Stimulated activated CD4-positive, alpha-beta T cell treated with anti-CD3 and anti-CD28 coated beads, Interleukin-2, amount 100 ng/mL, for 24 hours (primary cell): ENCODE measurements at regions not wholly inside any gene's neighbourhood (a gene's known extent, or its start where the extent isn't known, plus 50 kb on each side); places are given as distances from the start of the nearest gene placed in this dataset.

ENCODE experiments used
- DNase-seq, 2 donors: peaks; one replicate each; pipeline ENCODE4 v3.0.0-alpha.2; 2020

GRCh38 chr4:11727903-11728564, 299.3 kb upstream of the HS3ST1 start:
- no peak for DNase-seq

- no peak for DNase-seq
Observed at GRCh38 chr4:11724731-11725130, 296.0 kb upstream of the HS3ST1 start.

DNA sequence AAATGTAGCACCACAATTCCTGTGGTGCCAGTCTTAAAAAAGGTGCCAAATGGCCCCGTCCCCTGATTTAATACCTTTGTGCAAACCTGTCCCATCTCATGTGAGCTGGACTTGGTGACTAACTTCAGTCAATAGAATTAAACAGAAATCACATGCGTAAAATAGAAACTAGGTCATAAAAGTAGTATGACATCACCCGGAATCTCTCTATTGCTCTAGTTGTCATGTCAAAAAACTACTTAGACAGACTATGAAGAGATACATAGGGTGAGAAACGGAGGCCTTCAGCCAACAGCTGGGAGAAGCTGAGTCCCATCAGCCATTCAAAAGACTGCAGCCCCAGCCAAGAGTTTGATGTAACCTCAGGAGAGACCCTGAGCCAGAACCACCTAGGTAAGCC, 293.5 kb upstream of the HS3ST1 start:
- DNase-seq: no peak

DNA sequence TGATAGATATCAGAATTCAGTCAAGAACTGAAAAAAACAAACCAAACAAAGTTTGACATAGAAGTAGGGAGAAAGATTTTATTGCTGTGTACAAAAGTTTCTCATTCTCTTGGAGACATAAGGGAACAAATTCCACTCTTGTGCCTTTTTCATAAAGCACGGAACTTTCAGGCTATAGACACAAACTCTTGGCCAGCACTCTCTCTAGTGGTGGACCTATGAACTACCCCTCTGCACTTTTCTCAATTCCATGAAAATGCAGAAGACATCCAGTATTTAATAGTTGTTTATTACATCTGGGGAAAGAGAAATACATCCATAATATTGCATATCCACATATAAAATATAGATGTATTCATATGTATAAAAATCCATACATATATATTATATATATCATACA, 291.6 kb upstream of the HS3ST1 start:
- DNase-seq: no peak

DNA sequence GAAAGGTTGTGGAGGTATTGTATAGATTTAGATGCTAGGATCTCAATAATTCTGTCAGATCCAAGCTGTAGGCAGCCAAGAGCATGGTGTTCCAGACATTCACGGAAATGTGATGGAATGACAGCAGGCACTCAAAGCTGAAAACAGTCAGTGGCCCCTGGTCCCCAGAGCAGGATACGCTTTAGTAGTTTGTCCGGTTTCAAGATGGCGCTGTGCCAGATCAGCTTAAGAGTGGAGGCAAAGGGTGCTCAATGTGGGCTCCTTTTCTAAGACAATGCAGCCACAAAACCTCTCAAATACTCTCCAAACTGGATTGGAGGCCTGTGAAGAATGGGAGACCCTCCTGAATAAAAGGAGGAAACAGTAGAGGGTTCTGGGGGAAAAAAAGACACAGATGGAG, 291.2 kb upstream of the HS3ST1 start:
- no peak for DNase-seq

DNA sequence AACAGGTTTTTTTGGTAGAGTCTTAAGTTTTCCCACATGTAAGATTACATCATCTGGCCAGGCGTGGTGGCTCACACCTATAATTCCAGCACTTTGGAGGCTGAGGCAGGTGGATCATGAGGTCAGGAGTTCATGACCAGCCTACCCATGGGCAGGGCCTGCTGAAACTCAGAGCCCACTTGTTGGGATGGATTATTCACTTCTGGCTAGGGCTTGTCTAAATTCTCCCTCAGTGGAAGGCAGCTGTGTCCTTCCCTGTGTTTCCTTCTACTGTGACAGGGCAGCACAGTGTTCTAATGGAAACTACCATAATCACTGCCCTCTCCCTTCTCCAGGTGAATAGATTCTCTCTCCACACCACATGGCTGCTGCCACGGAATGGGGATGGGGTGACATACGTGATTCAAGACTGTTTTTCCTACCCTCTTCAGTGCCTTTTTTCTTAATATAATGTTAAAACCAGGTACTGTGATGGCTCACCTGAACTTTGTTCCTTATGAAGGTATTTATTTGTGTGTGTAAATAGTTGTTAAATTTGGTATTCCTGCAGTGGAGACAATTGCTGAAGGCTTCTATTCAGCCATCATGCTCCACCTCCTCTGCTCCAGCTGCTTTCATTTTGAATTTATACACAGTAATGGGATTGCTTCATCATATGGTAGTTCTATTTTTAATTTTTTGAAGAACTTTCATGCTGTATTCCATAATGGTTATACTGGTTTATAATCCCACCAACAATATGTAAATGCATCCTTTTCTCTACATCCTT, 287.2 kb upstream of the HS3ST1 start:
- no peak for DNase-seq

DNA sequence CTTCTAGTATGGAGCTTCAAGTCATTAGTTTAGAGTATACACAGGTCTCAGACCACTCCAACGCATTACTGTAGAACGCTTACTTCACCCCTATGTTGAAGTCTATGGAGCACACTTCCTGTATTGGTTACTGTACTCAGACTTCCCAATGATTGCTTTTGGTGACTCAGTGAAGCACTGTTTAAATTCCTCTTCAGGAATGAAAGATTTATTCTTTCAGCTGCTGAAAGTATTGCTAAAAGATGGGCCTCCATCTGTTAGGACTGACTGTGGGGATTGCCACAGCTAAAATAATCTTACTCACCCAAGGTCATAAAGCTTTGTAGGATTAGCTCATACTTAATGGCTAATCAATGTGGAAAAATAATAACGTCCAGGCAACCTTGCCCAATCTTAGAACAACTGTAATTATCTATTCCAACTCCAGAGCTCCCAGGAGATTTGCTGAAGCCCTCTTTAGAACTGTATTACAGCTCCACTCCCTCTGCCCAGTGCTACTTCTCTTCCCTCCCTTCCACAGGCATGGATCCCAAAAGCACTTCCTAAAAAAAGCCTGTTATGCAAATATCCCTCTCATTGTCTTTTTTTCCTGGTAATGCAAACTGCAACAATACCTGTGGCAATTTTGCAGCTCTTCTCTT, 281.9 kb upstream of the HS3ST1 start:
- DNase-seq: no peak

GRCh38 chr4:11704186-11704830, 275.6 kb upstream of the HS3ST1 start:
- DNase-seq: no peak

GRCh38 chr4:11702886-11703557, 274.3 kb upstream of the HS3ST1 start:
- no peak for DNase-seq

DNA sequence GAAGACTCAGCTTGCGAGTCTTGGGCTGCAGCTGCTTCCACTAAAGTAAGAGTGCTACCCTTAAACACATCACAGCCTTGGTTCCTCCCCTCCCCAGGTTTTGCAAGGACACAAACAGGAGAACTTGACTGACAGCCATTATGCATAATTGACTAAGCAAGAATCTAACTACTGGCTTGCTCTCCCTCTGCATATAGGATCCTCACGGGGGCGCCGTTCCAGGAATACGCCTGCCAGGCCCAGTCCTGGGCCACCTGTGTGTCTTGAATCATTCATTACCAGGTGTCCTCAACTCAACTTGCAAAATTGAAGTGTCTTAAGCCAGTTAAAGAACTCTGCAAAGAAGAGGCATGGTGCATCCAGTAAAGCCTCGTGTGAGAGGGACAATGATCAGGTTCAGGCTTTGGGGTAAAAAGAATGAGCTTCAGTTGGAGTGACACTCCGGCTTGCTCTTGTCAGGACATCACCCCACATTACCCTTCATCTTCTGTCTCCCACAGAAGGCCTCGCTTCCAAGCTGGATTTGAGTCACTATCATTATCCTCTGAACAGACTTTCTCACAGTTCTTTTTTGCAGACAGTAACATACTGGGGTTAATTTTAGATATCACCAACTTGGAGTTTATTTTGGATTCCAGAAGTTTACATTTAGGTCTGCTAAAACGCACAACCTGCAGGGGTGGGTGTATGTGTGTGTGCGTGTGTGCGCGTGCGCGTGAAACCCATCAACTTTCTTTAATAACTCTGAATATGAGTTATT, 273.5 kb upstream of the HS3ST1 start:
- DNase-seq: no peak

GRCh38 chr4:11700751-11701226, 272.1 kb upstream of the HS3ST1 start:
- DNase-seq: no peak

DNA sequence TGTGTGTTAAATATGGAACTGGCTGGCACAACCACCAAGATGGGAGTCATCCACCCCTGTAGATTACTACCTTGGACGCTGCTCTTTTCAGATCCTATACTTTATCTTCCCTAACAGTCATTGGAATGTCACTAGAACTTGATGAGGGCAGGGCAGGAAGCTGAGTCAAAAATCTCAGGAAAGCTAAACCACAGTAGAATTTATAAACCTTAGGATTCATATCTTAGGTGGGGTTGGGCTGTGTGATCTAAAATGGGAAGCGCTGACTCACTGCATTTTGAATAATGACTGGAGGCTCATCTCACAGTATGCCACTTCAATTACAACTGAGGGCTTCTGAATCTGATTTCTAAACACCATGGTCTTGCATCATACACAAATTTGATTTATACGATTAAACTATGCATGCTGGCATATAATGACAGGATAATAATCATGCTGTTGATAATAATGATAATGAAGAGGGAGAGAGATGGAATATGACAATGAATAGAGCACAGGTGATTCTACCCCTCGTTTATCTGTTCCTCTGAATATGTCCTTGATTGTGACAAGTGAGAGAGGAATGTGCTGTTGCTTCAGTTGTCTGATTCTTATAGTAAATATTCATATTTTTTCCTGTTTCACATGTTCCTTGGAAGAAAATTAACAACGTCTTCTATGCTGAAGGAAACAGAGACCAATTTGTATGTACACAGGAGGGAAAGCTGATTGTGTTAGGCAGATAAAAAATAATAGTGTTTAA, 270.3 kb upstream of the HS3ST1 start:
- DNase-seq: no peak

- no peak for DNase-seq
Observed at GRCh38 chr4:11698033-11698432, 269.3 kb upstream of the HS3ST1 start.

DNA sequence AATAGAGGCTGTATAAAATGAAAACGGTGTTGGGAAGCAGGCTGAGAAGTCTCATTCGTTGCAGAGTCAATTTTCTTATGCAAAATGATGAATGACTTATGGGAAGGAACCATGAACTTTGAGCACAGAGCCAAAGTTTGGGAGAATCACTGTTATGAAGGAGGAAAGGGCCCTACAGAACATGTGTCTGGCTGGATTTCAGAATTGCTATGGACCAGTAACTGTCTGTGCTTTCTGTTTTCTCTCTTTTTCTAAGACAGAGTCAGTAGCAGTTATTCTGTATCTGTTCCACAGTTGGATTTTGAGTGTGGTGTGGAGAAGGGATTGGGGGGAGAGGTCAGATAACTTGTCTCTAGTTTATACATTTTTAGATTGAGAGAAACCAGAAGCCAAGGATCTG, 265.0 kb upstream of the HS3ST1 start:
- DNase-seq: no peak

GRCh38 chr4:11691236-11691635, 262.5 kb upstream of the HS3ST1 start:
- DNase-seq: no peak

GRCh38 chr4:11687727-11688126, 259.0 kb upstream of the HS3ST1 start:
- no peak for DNase-seq

GRCh38 chr4:11685481-11685880, 256.8 kb upstream of the HS3ST1 start:
- DNase-seq: no peak

- DNase-seq: no peak
Observed at GRCh38 chr4:11675051-11675800, 246.5 kb upstream of the HS3ST1 start.

DNA sequence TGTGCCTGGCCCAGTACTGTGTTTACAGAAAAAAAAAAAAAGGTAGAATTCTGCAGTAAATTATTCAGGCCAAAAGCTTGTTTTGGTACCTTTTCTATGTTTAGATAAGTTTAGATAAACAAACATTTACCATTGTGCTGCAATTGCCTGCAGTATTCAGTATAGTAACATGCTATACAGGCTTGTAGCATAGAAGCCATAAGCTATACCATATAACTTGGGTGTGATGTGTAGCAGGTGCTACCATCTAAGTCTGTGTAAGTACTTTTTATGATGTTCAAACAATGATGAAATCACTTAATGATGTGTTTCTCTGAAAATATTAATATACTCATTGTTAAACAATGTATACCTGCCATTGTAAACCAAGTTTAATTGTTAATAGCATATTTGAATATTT, 241.6 kb upstream of the HS3ST1 start:
- DNase-seq: no peak

DNA sequence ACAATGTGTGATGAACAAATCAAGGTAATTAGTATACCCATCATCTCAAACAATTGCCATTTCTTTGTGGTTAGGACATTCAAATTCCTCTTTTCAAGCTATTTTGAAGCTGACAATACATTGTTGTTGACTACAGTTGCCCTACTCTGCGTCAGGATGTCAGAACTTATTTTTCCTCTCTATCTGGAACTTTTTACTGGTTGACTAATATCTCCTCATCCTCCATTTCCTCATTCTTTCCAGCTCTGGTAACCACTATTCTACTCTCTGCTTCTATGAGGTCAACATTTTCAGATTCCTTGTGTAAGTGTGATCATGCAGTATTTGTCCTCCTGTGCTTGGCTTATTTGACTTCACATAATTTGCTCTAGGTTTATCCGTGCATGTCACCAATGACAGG, 240.5 kb upstream of the HS3ST1 start:
- no peak for DNase-seq

DNA sequence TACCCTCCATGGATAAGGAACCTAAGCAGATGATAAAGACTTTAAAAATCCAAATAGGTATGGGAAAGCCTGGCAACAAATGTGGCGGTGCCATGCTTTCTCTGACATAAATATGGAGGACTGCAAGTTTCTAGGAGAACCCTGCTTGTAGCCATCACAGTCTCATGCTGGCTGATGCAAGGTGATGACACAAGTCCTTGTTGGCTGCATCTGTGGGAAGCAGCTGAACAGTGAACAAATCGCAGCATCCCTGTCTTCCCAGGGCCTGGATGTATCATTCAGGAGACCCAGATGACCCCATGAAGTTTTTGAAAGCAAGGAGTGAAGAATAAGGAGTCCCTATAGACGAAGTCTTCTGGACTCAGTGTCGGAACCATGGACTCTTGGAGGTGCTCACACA, 234.4 kb upstream of the HS3ST1 start:
- no peak for DNase-seq
